ENCODE measurements at regions not wholly inside any gene's neighbourhood (a gene's known extent, or its start where the extent isn't known, plus 50 kb on each side); places are given as distances from the start of the nearest gene placed in this dataset.

GRCh38 chr4:112069110-112069509 is 76.1 kb upstream of the FAM241A start:
- TF ChIP-seq RAD21 (IDR thresholded peaks at IDR 0.05; ENCODE audit: low read depth) (no peak), EGR1 (IDR thresholded peaks at IDR 0.05) (no peak), USF1 (IDR thresholded peaks at IDR 0.05) (no peak), CEBPB (IDR thresholded peaks at IDR 0.05) (peak; percentile 40), NFIC (IDR thresholded peaks at IDR 0.05) (no peak), CREB1 (IDR thresholded peaks at IDR 0.05; ENCODE audit: low read depth) (no peak), ZBTB7A (IDR thresholded peaks at IDR 0.05; ENCODE audit: low read depth) (no peak), TAF1 (IDR thresholded peaks at IDR 0.05; ENCODE audit: low read depth) (no peak), TCF12 (IDR thresholded peaks at IDR 0.05; ENCODE audit: low read depth) (no peak), YY1 (IDR thresholded peaks at IDR 0.05; ENCODE audit: low read depth) (no peak), TEAD4 (IDR thresholded peaks at IDR 0.05) (0 out of 2 replicates have a peak, but pooled peaks have one; percentile 19), FOXM1 (IDR thresholded peaks at IDR 0.05; ENCODE audit: borderline replicate concordance, low read depth) (no peak), EP300 (IDR thresholded peaks at IDR 0.05; ENCODE audit: borderline replicate concordance) (no peak)
- TF ChIP-seq, protein P1, sequence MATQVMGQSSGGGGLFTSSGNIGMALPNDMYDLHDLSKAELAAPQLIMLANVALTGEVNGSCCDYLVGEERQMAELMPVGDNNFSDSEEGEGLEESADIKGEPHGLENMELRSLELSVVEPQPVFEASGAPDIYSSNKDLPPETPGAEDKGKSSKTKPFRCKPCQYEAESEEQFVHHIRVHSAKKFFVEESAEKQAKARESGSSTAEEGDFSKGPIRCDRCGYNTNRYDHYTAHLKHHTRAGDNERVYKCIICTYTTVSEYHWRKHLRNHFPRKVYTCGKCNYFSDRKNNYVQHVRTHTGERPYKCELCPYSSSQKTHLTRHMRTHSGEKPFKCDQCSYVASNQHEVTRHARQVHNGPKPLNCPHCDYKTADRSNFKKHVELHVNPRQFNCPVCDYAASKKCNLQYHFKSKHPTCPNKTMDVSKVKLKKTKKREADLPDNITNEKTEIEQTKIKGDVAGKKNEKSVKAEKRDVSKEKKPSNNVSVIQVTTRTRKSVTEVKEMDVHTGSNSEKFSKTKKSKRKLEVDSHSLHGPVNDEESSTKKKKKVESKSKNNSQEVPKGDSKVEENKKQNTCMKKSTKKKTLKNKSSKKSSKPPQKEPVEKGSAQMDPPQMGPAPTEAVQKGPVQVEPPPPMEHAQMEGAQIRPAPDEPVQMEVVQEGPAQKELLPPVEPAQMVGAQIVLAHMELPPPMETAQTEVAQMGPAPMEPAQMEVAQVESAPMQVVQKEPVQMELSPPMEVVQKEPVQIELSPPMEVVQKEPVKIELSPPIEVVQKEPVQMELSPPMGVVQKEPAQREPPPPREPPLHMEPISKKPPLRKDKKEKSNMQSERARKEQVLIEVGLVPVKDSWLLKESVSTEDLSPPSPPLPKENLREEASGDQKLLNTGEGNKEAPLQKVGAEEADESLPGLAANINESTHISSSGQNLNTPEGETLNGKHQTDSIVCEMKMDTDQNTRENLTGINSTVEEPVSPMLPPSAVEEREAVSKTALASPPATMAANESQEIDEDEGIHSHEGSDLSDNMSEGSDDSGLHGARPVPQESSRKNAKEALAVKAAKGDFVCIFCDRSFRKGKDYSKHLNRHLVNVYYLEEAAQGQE (IDR thresholded peaks at IDR 0.05; ENCODE audit: low read depth) = no peak
- TF ChIP-seq, protein P2, sequence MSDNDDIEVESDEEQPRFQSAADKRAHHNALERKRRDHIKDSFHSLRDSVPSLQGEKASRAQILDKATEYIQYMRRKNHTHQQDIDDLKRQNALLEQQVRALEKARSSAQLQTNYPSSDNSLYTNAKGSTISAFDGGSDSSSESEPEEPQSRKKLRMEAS (IDR thresholded peaks at IDR 0.05) = no peak

DNA sequence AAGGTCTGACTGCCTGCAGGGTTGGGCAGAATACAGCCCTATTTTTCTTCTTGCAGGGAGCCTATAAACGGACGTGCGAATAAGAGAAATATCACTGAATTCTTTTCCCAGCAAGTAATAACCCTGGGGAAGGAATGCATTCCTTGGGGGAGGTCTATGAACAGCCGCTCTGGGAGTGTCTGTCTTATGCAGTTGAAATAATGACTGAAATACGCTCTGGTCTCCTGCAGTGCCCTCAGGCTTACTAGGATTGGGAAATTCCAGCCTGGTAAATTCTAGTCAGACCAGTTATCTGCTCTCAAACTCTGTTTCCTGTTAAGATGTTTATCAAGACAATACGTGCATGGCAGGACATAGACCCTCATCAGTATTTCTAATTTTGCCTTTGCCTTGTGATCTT is 72.1 kb upstream of the FAM241A start:
- TF ChIP-seq TCF12 (IDR thresholded peaks at IDR 0.05; ENCODE audit: low read depth) = no peak
- TF ChIP-seq RAD21 (IDR thresholded peaks at IDR 0.05; ENCODE audit: low read depth) = no peak
- TF ChIP-seq EGR1 (IDR thresholded peaks at IDR 0.05) = no peak
- TF ChIP-seq CREB1 (IDR thresholded peaks at IDR 0.05; ENCODE audit: low read depth) = no peak
- TF ChIP-seq ZBTB7A (IDR thresholded peaks at IDR 0.05; ENCODE audit: low read depth) = no peak
- TF ChIP-seq YY1 (IDR thresholded peaks at IDR 0.05; ENCODE audit: low read depth) = no peak
- no peak for TF ChIP-seq FOXM1 (IDR thresholded peaks at IDR 0.05; ENCODE audit: borderline replicate concordance, low read depth)
- no peak for TF ChIP-seq CEBPB (IDR thresholded peaks at IDR 0.05)
- TF ChIP-seq, protein P2 (IDR thresholded peaks at IDR 0.05) = no peak
- TF ChIP-seq USF1 (IDR thresholded peaks at IDR 0.05) = no peak
- TF ChIP-seq TAF1 (IDR thresholded peaks at IDR 0.05; ENCODE audit: low read depth) = no peak
- TF ChIP-seq NFIC (IDR thresholded peaks at IDR 0.05) = no peak
- TF ChIP-seq EP300 (IDR thresholded peaks at IDR 0.05; ENCODE audit: borderline replicate concordance) = no peak
- no peak for TF ChIP-seq TEAD4 (IDR thresholded peaks at IDR 0.05)
- TF ChIP-seq, protein P1 (IDR thresholded peaks at IDR 0.05; ENCODE audit: low read depth) = no peak

DNA sequence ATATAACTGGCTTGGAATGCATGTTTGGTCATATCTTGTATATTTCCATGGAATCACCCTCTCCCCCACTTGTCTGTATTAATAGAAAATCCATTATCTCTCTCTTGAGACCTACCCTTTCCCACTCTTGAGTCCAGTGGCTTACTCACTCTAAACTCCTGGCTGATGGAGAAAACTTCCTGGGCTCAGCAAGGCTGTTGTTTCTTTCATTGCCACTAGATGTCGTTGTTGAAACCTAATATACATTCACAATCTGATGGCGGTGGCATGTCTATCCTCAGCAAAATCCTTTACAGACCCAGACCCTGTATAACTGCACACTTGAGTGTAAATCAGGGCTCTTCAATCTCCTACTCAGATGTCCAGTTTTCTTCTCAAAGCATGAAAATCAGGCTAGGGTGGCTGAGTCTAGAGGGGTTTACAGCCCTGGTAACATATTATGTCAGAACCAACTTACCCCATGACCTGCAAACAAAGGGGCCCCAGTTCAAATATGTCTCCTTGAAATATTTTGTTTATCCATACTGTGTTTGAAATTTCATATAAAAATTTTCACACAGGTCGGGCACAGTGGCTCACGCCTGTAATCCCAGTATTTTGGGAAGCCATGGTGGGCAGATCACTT is 70.0 kb upstream of the FAM241A start:
- TF ChIP-seq RAD21 (IDR thresholded peaks at IDR 0.05; ENCODE audit: low read depth) (peak; percentile 56), CREB1 (IDR thresholded peaks at IDR 0.05; ENCODE audit: low read depth) (no peak), TEAD4 (IDR thresholded peaks at IDR 0.05) (no peak), ZBTB7A (IDR thresholded peaks at IDR 0.05; ENCODE audit: low read depth) (no peak)

- TF ChIP-seq CREB1 (IDR thresholded peaks at IDR 0.05; ENCODE audit: low read depth) (no peak), RAD21 (IDR thresholded peaks at IDR 0.05; ENCODE audit: low read depth) (no peak), EP300 (IDR thresholded peaks at IDR 0.05; ENCODE audit: borderline replicate concordance) (no peak), TCF12 (IDR thresholded peaks at IDR 0.05; ENCODE audit: low read depth) (no peak), ZBTB7A (IDR thresholded peaks at IDR 0.05; ENCODE audit: low read depth) (no peak), EGR1 (IDR thresholded peaks at IDR 0.05) (no peak), CEBPB (IDR thresholded peaks at IDR 0.05) (no peak), TAF1 (IDR thresholded peaks at IDR 0.05; ENCODE audit: low read depth) (no peak), USF1 (IDR thresholded peaks at IDR 0.05) (no peak), TEAD4 (IDR thresholded peaks at IDR 0.05) (no peak), FOXM1 (IDR thresholded peaks at IDR 0.05; ENCODE audit: borderline replicate concordance, low read depth) (no peak), NFIC (IDR thresholded peaks at IDR 0.05) (no peak), YY1 (IDR thresholded peaks at IDR 0.05; ENCODE audit: low read depth) (no peak)
- TF ChIP-seq, protein P1 (IDR thresholded peaks at IDR 0.05; ENCODE audit: low read depth) = no peak
- TF ChIP-seq, protein P2 (IDR thresholded peaks at IDR 0.05) = no peak
Observed at GRCh38 chr4:112075906-112076305, 69.3 kb upstream of the FAM241A start.

All from Ishikawa (cell line).